ENCODE measurements at regions not wholly inside any gene's neighbourhood (a gene's known extent, or its start where the extent isn't known, plus 50 kb on each side); places are given as distances from the start of the nearest gene placed in this dataset.

DNA sequence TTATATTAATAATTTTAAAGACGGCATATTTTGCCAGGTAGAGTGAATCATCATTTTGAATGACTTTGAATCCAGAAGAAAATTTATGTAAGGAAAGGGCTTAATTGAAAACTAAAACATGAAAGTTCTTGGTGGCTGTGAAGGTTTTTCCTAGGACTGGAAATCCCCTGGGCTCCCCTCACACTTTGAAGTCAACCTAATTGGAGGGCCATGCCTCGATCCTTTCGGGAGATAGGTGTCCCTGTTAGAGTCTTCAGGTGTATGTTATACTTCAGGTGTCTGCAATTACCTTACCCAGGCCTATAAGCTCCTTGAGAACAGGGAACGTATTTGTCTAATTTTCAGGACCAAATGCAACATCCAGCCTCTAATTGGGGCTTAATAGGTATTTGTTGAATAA, 73.0 kb downstream of the ARL4C start:
- Histone ChIP-seq H3K27me3 (replicated peaks; ENCODE audit: control insufficient read depth, insufficient read depth, low read length) (no peaks in the 10 kb centered on the region), H3K36me3 (ENCODE audit: control insufficient read depth, insufficient read depth, low read length) (no peaks in the 10 kb centered on the region), H3K4me3 (replicated peaks; ENCODE audit: low read depth, low read length) (no peak overlapping the region)
- TF ChIP-seq, protein P1, sequence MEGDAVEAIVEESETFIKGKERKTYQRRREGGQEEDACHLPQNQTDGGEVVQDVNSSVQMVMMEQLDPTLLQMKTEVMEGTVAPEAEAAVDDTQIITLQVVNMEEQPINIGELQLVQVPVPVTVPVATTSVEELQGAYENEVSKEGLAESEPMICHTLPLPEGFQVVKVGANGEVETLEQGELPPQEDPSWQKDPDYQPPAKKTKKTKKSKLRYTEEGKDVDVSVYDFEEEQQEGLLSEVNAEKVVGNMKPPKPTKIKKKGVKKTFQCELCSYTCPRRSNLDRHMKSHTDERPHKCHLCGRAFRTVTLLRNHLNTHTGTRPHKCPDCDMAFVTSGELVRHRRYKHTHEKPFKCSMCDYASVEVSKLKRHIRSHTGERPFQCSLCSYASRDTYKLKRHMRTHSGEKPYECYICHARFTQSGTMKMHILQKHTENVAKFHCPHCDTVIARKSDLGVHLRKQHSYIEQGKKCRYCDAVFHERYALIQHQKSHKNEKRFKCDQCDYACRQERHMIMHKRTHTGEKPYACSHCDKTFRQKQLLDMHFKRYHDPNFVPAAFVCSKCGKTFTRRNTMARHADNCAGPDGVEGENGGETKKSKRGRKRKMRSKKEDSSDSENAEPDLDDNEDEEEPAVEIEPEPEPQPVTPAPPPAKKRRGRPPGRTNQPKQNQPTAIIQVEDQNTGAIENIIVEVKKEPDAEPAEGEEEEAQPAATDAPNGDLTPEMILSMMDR (IDR thresholded peaks at IDR 0.05; ENCODE audit: insufficient read depth, low read length, poor library complexity, severe bottlenecking), result no peak
- DNase-seq (ENCODE audit: extremely low read depth, insufficient read length), result no peak

DNA sequence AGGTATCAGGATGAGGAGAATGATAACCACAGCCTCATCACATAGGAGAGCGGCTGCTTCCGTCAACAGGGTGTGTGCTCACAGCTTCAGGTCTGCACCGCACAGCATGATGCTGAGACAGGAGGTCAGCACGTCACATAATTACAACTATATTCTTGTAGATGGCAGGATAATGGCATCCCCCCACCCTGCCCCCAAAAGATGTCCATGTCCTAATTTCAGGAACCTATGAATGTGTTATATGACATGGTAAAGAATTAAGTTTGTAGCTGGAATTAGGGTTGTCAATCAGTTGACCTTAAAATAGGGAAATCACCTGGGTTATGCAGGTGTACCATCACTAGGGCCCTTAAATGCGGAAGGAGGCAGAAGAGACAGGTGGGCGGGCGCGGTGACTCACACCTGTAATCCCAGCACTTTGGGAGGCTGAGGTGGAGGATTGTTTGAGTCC, 73.9 kb downstream of the ARL4C start:
- no peak for DNase-seq (ENCODE audit: extremely low read depth, insufficient read length)
- H3K36me3 ChIP-seq (ENCODE audit: control insufficient read depth, insufficient read depth, low read length), result no peaks in the 10 kb centered on the region
- no peaks in the 10 kb centered on the region for H3K27me3 ChIP-seq (replicated peaks; ENCODE audit: control insufficient read depth, insufficient read depth, low read length)
- TF ChIP-seq, protein P1 (IDR thresholded peaks at IDR 0.05; ENCODE audit: insufficient read depth, low read length, poor library complexity, severe bottlenecking), result no peak
- no peak overlapping the region for H3K4me3 ChIP-seq (replicated peaks; ENCODE audit: low read depth, low read length)

DNA sequence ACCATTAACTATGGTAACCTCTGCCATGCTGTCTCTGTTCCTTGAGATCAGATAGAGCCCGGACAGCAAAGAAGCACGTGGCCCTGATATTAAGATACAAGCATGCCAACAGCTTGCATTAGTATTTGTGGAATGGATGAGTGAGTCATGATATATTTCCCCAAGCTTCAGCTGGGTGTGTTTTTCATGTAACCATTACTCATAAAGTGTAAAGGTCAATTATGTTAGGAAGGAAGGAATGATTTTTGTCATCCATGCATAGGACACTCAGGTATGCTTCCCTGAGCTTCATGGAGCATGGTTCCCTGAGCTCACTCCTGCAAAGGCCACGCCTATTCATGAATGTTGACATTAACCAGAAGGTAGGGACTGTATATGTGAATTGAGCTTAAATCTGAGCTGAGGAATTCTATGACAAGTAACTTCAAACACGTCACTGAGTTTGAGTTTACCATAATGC, 74.6 kb downstream of the ARL4C start:
- DNase-seq (ENCODE audit: extremely low read depth, insufficient read length), result no peak
- TF ChIP-seq, protein P1 (IDR thresholded peaks at IDR 0.05; ENCODE audit: insufficient read depth, low read length, poor library complexity, severe bottlenecking), result no peak
- no peak overlapping the region for H3K4me3 ChIP-seq (replicated peaks; ENCODE audit: low read depth, low read length)

DNA sequence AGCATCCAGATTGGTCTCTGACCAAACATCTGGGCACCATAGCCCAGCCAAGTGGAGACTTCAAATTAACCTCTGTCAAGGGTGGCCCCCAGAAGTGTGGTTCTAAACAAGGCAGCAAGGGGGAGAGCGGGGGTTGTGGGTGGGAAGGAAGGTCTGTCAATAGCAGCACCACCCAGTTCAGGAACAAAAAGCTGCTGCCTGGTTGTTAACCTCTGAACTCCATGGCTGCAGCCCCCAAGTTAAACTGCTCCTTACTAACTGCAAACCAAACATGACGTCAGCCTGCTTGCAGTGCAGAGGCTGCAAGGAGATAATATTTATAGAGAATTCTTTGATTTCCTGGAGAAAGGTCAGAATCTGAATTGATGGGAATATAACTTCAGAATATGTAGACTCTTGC, 76.5 kb downstream of the ARL4C start:
- Histone ChIP-seq H3K27me3 (replicated peaks; ENCODE audit: control insufficient read depth, insufficient read depth, low read length) (no peaks in the 10 kb centered on the region), H3K36me3 (ENCODE audit: control insufficient read depth, insufficient read depth, low read length) (no peaks in the 10 kb centered on the region), H3K4me3 (replicated peaks; ENCODE audit: low read depth, low read length) (no peak overlapping the region)
- DNase-seq (ENCODE audit: extremely low read depth, insufficient read length), result no peak
- TF ChIP-seq, protein P1 (IDR thresholded peaks at IDR 0.05; ENCODE audit: insufficient read depth, low read length, poor library complexity, severe bottlenecking), result no peak

More for the DNA sequence above, 74.6 kb downstream of the ARL4C start:
- no peaks in the 10 kb centered on the region for H3K27me3 ChIP-seq (replicated peaks; ENCODE audit: control insufficient read depth, insufficient read depth, low read length)
- no peaks in the 10 kb centered on the region for H3K36me3 ChIP-seq (ENCODE audit: control insufficient read depth, insufficient read depth, low read length)

DNA sequence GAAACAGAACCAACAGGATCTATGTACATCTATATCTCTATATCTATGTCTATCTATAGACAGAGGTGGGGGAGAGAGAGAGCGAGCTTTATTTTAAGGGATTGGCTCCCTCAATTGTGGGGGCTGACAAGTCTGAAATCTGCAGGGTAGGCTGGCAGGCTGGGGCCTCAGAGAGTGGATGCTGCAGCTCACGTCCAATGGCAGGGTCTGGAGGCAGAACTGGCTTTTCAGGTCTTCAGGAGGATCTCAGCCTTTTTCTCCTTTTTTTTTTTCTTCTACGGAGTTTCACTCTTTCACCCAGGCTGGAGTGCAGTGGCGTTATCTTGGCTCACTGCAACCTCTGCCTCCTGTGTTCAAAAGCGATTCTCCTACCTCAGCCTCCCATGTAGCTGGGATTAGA, 77.2 kb downstream of the ARL4C start:
- TF ChIP-seq, protein P1 (IDR thresholded peaks at IDR 0.05; ENCODE audit: insufficient read depth, low read length, poor library complexity, severe bottlenecking), result no peak
- Histone ChIP-seq H3K36me3 (ENCODE audit: control insufficient read depth, insufficient read depth, low read length) (no peaks in the 10 kb centered on the region), H3K4me3 (replicated peaks; ENCODE audit: low read depth, low read length) (no peak overlapping the region), H3K27me3 (replicated peaks; ENCODE audit: control insufficient read depth, insufficient read depth, low read length) (no peaks in the 10 kb centered on the region)
- DNase-seq (ENCODE audit: extremely low read depth, insufficient read length), result no peak

DNA sequence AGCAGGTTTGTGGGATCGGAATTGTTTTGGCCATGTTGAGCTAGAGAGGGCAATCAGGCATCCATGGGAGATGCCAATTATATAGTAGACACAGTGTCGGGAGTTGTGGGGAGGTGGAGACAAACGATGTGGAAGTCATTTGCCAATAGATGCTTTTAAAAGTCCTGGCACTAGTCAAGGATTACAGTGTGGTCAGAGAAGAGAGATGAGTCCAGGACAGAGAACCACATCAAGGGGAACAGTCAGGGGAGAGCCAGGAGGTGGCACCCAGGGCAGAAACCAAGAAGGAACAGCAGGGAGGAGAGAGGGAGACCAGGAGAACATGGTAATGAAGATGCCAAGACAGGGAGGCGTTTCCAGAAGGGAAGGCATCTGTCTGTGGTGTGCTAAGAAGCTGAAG, 81.2 kb downstream of the ARL4C start:
- TF ChIP-seq, protein P1 (IDR thresholded peaks at IDR 0.05; ENCODE audit: insufficient read depth, low read length, poor library complexity, severe bottlenecking), result no peak
- Histone ChIP-seq H3K36me3 (ENCODE audit: control insufficient read depth, insufficient read depth, low read length) (no peaks in the 10 kb centered on the region), H3K27me3 (replicated peaks; ENCODE audit: control insufficient read depth, insufficient read depth, low read length) (no peaks in the 10 kb centered on the region), H3K4me3 (replicated peaks; ENCODE audit: low read depth, low read length) (no peak overlapping the region)
- DNase-seq (ENCODE audit: extremely low read depth, insufficient read length), result no peak
